ENCODE measurements at regions not wholly inside any gene's neighbourhood (a gene's known extent, or its start where the extent isn't known, plus 50 kb on each side); places are given as distances from the start of the nearest gene placed in this dataset.

DNA sequence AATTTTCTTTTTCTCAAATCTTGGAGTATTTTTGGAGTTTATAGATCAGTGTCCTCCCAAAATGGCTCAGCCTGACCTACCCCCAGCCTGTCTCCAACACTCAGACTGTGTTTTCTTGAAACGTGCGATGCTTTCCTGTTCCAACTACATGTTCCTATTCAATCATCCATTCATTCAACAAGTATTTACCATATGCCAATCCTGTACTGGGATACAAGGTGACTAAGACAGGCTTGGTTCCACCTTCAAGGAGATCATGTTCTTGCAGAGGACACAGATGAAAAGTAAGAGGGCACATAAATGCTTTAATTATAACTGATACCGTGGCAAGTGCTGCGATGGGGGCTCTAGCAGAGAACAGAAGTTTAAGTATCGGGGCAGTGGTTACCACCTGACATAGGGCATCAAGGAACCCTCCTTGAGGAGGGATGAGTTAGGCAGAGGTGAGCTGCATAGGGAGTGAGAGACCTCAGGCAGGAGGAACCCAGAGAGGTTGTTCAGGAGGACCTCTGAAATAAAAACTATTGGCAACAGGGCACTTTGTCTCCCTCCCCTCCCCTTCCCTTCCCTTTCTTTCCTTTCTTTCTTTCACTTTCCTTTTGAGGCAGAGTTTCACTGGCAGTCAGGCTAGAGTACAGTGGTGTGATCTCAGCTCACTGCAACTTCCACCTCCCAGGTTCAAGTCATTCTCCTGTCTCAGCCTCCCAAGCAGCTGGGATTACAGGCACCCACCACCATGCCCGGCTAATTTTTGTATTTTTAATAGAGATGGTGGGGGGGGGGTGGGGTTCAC is 469.0 kb downstream of the EPHA4 start:
- ATAC-seq (peak; percentile 36), DNase-seq (no peak)
- TF ChIP-seq, protein P1, sequence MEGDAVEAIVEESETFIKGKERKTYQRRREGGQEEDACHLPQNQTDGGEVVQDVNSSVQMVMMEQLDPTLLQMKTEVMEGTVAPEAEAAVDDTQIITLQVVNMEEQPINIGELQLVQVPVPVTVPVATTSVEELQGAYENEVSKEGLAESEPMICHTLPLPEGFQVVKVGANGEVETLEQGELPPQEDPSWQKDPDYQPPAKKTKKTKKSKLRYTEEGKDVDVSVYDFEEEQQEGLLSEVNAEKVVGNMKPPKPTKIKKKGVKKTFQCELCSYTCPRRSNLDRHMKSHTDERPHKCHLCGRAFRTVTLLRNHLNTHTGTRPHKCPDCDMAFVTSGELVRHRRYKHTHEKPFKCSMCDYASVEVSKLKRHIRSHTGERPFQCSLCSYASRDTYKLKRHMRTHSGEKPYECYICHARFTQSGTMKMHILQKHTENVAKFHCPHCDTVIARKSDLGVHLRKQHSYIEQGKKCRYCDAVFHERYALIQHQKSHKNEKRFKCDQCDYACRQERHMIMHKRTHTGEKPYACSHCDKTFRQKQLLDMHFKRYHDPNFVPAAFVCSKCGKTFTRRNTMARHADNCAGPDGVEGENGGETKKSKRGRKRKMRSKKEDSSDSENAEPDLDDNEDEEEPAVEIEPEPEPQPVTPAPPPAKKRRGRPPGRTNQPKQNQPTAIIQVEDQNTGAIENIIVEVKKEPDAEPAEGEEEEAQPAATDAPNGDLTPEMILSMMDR (IDR thresholded peaks at IDR 0.05) = no peak
- intact Hi-C loops (cut with DNase I) = no loop called here
- no peak overlapping the region for H3K4me3 ChIP-seq
- no peaks in the 10 kb centered on the region for H3K27me3 ChIP-seq
- H3K27ac ChIP-seq = no peak overlapping the region
- no peaks in the 10 kb centered on the region for H3K9me3 ChIP-seq
- peaks cover 0 to 9% of the 10 kb centered on the region in 2 donors for H3K4me1 ChIP-seq
- no peaks in the 10 kb centered on the region for H3K36me3 ChIP-seq

DNA sequence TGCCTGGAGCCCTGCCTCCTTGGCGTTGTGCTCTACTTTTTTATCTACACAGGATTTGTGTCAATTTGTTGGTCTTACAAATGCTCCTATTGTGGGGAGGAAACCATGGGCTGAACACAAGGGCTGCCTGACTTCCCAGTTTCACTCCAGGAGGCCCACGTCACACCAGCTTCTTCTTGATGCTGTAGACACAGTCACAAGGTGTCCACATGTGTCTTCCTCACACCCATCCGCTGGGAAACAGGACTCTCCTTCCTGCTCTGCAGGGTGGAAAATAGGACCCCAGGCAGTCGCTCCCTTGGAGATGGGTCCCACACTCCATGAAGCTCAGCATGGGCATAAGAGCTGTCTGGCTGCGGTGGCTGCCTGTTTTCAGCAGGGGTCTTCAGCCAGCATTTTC is 468.2 kb downstream of the EPHA4 start:
- DNase-seq (peak in 1 of 4 donors; percentile 24), ATAC-seq (peak; percentile 30)
- intact Hi-C loops (cut with DNase I) = no loop called here

DNA sequence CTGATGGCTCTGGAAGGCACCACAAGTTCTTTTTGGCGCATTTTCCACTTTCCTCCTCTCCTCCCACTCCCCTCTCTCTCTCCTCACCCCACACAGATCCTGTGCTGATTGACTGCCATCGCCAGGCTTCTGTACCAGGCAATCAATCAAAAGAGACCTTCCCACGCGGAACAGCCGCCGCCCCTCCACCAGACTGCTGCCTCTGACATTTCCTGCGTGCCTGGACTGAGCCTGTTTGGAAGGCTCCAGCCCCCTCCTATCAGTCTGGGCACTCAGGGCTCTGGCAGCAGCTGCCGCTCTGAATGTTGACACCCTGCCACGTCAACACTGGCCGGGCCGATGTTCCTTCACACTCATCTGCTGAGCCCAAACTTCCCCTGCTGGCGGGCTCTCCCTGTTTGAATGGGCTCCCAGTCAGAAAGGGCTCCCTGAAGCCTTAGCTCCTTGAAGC is 467.7 kb downstream of the EPHA4 start:
- Histone ChIP-seq H3K27me3 (no peaks in the 10 kb centered on the region), H3K9me3 (no peaks in the 10 kb centered on the region), H3K4me3 (no peak overlapping the region), H3K36me3 (no peaks in the 10 kb centered on the region), H3K27ac (peak overlapping the region in 1 of 2 donors; percentile 18), H3K4me1 (peaks cover 0 to 9% of the 10 kb centered on the region in 2 donors)
- ATAC-seq (peak; percentile 74), DNase-seq (peak; percentile 39 to 75 (median 54))
- intact Hi-C loops (cut with DNase I) = no loop called here
- TF ChIP-seq, protein P1 (IDR thresholded peaks at IDR 0.05) = no peak

More for the DNA sequence above, 468.2 kb downstream of the EPHA4 start:
- Histone ChIP-seq H3K9me3 (no peaks in the 10 kb centered on the region), H3K27me3 (no peaks in the 10 kb centered on the region), H3K4me1 (peaks cover 0 to 9% of the 10 kb centered on the region in 2 donors), H3K27ac (peak overlapping the region in 1 of 2 donors; percentile 18), H3K36me3 (no peaks in the 10 kb centered on the region), H3K4me3 (no peak overlapping the region)
- TF ChIP-seq, protein P1 (IDR thresholded peaks at IDR 0.05) = no peak

DNA sequence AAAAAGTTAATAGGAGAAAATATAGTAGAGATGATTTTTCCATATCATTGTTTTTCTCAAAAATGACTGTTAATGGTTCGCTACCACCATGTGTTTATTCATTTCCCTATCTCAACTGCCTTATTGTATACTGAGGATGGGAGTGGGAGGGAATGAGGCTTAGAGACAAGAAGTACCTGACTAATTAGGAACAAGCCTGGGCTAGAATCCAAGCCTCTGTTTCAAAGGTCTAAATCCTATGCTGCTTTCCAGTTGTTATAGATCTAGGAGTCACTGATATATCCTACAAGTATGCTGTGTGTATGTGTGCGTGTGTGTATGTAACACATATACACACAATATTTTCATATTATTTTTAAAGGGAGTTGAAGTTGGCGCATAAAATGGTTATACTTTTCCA is 465.9 kb downstream of the EPHA4 start:
- ATAC-seq = no peak
- Histone ChIP-seq H3K4me3 (no peak overlapping the region), H3K27ac (no peak overlapping the region), H3K9me3 (no peaks in the 10 kb centered on the region), H3K27me3 (no peaks in the 10 kb centered on the region), H3K36me3 (no peaks in the 10 kb centered on the region), H3K4me1 (peaks cover 0 to 9% of the 10 kb centered on the region in 2 donors)
- DNase-seq = no peak
- intact Hi-C loops (cut with DNase I) = no loop called here
- TF ChIP-seq, protein P1 (IDR thresholded peaks at IDR 0.05) = no peak

GRCh38 chr2:221107424-221107823 is 464.7 kb downstream of the EPHA4 start:
- no peaks in the 10 kb centered on the region for H3K9me3 ChIP-seq
- no peak overlapping the region for H3K27ac ChIP-seq
- TF ChIP-seq, protein P1 (IDR thresholded peaks at IDR 0.05) = no peak
- ATAC-seq (no peak), DNase-seq (no peak)
- intact Hi-C loops (cut with DNase I) = no loop called here
- H3K27me3 ChIP-seq = no peaks in the 10 kb centered on the region
- no peaks in the 10 kb centered on the region for H3K36me3 ChIP-seq
- no peak overlapping the region for H3K4me3 ChIP-seq
- peaks cover 0 to 9% of the 10 kb centered on the region in 2 donors for H3K4me1 ChIP-seq
